H9 (cell line): ENCODE measurements at regions not wholly inside any gene's neighbourhood (a gene's known extent, or its start where the extent isn't known, plus 50 kb on each side); places are given as distances from the start of the nearest gene placed in this dataset.

Source experiments
- DNase-seq: peaks from one replicate; pipeline ENCODE4 v3.0.0-alpha.2; 2017
- H2AFZ ChIP-seq: one replicate; pipeline ENCODE4 v1.6.1; 2013; ENCODE audit warnings: mild to moderate bottlenecking, low read length, control low read depth, moderate library complexity
- H2AK5ac ChIP-seq: 2 replicates; pipeline ENCODE4 v1.6.1; 2013; ENCODE audit warnings: low read length, control low read depth, mixed read lengths; ENCODE audit not compliant: insufficient read length
- H2BK120ac ChIP-seq: one replicate; pipeline ENCODE4 v1.6.1; 2013; ENCODE audit warnings: low read depth, mild to moderate bottlenecking, low read length, control low read depth, inconsistent platforms; ENCODE audit not compliant: poor library complexity, severe bottlenecking
- H2BK12ac ChIP-seq: 2 replicates; pipeline ENCODE4 v1.6.1; 2013; ENCODE audit warnings: low read length, control low read depth, mixed read lengths, low read depth; ENCODE audit not compliant: insufficient read length
- H2BK15ac ChIP-seq: 2 replicates; pipeline ENCODE4 v1.6.1; 2013; ENCODE audit warnings: low read depth, low read length, control low read depth
- H2BK20ac ChIP-seq: one replicate; pipeline ENCODE4 v1.6.1; 2013; ENCODE audit warnings: low read depth, mild to moderate bottlenecking, low read length, control low read depth, inconsistent platforms; ENCODE audit not compliant: poor library complexity, severe bottlenecking
- H2BK5ac ChIP-seq: 2 replicates; pipeline ENCODE4 v1.6.1; 2013; ENCODE audit warnings: low read length, control low read depth, mixed read lengths; ENCODE audit not compliant: insufficient read length
- H3K14ac ChIP-seq: 2 replicates; pipeline ENCODE4 v1.6.1; 2013; ENCODE audit warnings: low read length, control low read depth; ENCODE audit not compliant: insufficient read depth
- H3K18ac ChIP-seq: 2 replicates; pipeline ENCODE4 v1.6.1; 2013; ENCODE audit warnings: low read depth, mild to moderate bottlenecking, mixed read lengths, low read length, control low read depth; ENCODE audit not compliant: insufficient read length
- H3K23ac ChIP-seq: 2 replicates; pipeline ENCODE4 v1.6.1; 2013; ENCODE audit warnings: low read length, control low read depth, mixed read lengths, low read depth; ENCODE audit not compliant: insufficient read length
- H3K23me2 ChIP-seq: 2 replicates; pipeline ENCODE4 v1.6.1; 2013; ENCODE audit warnings: low read depth, mild to moderate bottlenecking, mixed read lengths, low read length, control low read depth; ENCODE audit not compliant: insufficient read length, poor library complexity, severe bottlenecking
- H3K27ac ChIP-seq: 2 replicates; pipeline ENCODE4 v1.5.1; 2013; ENCODE audit warnings: low read length, control low read depth, mixed read lengths, low read depth; ENCODE audit not compliant: insufficient read length
- H3K27me3 ChIP-seq: 2 replicates; pipeline ENCODE4 v1.6.1; 2013; ENCODE audit warnings: low read length, control low read depth, inconsistent platforms; ENCODE audit not compliant: insufficient read depth
- H3K4ac ChIP-seq: 2 replicates; pipeline ENCODE4 v1.6.1; 2013; ENCODE audit warnings: low read depth, mild to moderate bottlenecking, control low read depth, inconsistent platforms, low read length, moderate library complexity
- H3K4me1 ChIP-seq: 2 replicates; pipeline ENCODE4 v1.6.1; 2013; ENCODE audit warnings: low read length, control low read depth, inconsistent platforms; ENCODE audit not compliant: insufficient read depth
- H3K4me2 ChIP-seq: 2 replicates; pipeline ENCODE4 v1.6.1; 2013; ENCODE audit warnings: low read length, control low read depth, mixed read lengths; ENCODE audit not compliant: insufficient read length, insufficient read depth
- H3K56ac ChIP-seq: 2 replicates; pipeline ENCODE4 v1.6.1; 2013; ENCODE audit warnings: low read depth, mild to moderate bottlenecking, mixed read lengths, low read length, control low read depth; ENCODE audit not compliant: insufficient read length
- H3K79me1 ChIP-seq: 2 replicates; pipeline ENCODE4 v1.6.1; 2013; ENCODE audit warnings: low read depth, mild to moderate bottlenecking, moderate library complexity, low read length, control low read depth, inconsistent platforms; ENCODE audit not compliant: insufficient read depth, poor library complexity, severe bottlenecking
- H3K79me2 ChIP-seq: 2 replicates; pipeline ENCODE4 v1.6.1; 2013; ENCODE audit warnings: low read length, control low read depth, inconsistent platforms; ENCODE audit not compliant: insufficient read depth
- H3K9ac ChIP-seq: 2 replicates; pipeline ENCODE4 v1.6.1; 2013; ENCODE audit warnings: low read length, control low read depth, mixed read lengths; ENCODE audit not compliant: insufficient read length; ENCODE audit errors: extremely low read depth
- H3K9me3 ChIP-seq: one replicate; pipeline ENCODE4 v1.6.1; 2013; ENCODE audit warnings: low read depth, low read length, inconsistent platforms; ENCODE audit not compliant: control insufficient read depth
- H3T11ph ChIP-seq: one replicate; pipeline ENCODE4 v1.6.1; 2013; ENCODE audit warnings: mild to moderate bottlenecking, low read length, control low read depth, inconsistent platforms
- H4K20me1 ChIP-seq: one replicate; pipeline ENCODE4 v1.6.1; 2013; ENCODE audit not compliant: control insufficient read depth, insufficient read length, insufficient read depth
- H4K5ac ChIP-seq: 2 replicates; pipeline ENCODE4 v1.6.1; 2013; ENCODE audit warnings: low read depth, mild to moderate bottlenecking, mixed read lengths, low read length, control low read depth; ENCODE audit not compliant: insufficient read length
- H4K8ac ChIP-seq: replicated peaks from 2 replicates; pipeline ENCODE4 v1.6.1; 2013; ENCODE audit warnings: low read length, control low read depth, mixed read lengths, low read depth; ENCODE audit not compliant: insufficient read length
- H4K91ac ChIP-seq: 2 replicates; pipeline ENCODE4 v1.6.1; 2013; ENCODE audit warnings: low read depth, mild to moderate bottlenecking, moderate library complexity, mixed read lengths, low read length, control low read depth; ENCODE audit not compliant: insufficient read length
- H3K27ac Mint-ChIP-seq, 3 experiments: 2 replicates in 2 of 3; 3 replicates in 1 of 3; pipeline ENCODE4 v1.8.0; 2020 to 2021; ENCODE audit warnings: mixed read lengths in 3 of 3, mild to moderate bottlenecking in 1 of 3, moderate library complexity in 1 of 3
- H3K27me3 Mint-ChIP-seq: 2 replicates; pipeline ENCODE4 v1.8.0; 2021; ENCODE audit warnings: low read depth, mild to moderate bottlenecking, moderate library complexity, mixed read lengths
- H3K36me3 Mint-ChIP-seq, 3 experiments: 2 replicates in 2 of 3; 3 replicates in 1 of 3; pipeline ENCODE4 v1.8.0; 2020 to 2021; ENCODE audit warnings: low read depth in 3 of 3, mixed read lengths in 3 of 3; ENCODE audit not compliant: insufficient read depth in 1 of 3
- H3K4me1 Mint-ChIP-seq, 2 experiments: 2 replicates each; pipeline ENCODE4 v1.8.0; 2020; ENCODE audit warnings: mixed read lengths in 2 of 2
- H3K4me3 Mint-ChIP-seq, 2 experiments: 2 replicates in 1 of 2; 3 replicates in 1 of 2; pipeline ENCODE4 v1.8.0; 2020 to 2021; ENCODE audit warnings: mild to moderate bottlenecking in 2 of 2, mixed read lengths in 2 of 2, moderate library complexity in 1 of 2
- H3K9me3 Mint-ChIP-seq, 2 experiments: 2 replicates in 1 of 2; 3 replicates in 1 of 2; pipeline ENCODE4 v1.8.0; 2020; ENCODE audit warnings: mild to moderate bottlenecking in 2 of 2, mixed read lengths in 2 of 2, moderate library complexity in 1 of 2
- WGBS: extraction: QIAGEN DNeasy Blood & Tissue Kit; methylation state at CpG from one replicate; pipeline ENCODE4 v1.1.7; 2013; ENCODE audit warnings: missing lambda C conversion rate, low lambda C conversion rate, mixed read lengths; ENCODE audit not compliant: insufficient read length; ENCODE audit errors: extremely low coverage; 5-methylcytosine and 5-hydroxymethylcytosine counted together
- TF ChIP-seq, protein P1 (sequence below): fragments of 200-600 bp; sonication (generic); conservative IDR thresholded peaks from 3 replicates; pipeline ENCODE4 v1.8.0; 2021; ENCODE audit warnings: antibody characterized with exemption, mild to moderate bottlenecking

DNA sequence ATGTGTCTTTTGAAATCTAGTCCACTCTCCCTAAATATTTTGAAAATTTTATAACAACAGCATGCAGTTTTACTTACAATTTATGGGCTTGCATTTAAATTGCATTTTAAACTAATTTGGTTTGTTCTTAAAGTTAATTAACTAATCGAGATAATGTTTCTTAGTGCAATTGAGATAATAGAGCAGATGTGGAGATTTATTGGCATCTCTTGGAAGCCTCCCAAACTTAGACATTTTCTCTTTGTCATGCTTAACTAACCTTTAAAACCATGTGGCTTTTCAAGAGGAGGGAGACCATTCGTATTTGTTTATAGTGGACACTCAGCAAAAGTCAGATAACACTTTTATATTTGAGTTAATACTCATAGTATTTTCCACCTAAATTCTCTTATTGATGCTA, 887.0 kb upstream of the CELF2 start:
- no peak overlapping the region for H2AFZ ChIP-seq
- H2BK5ac ChIP-seq: no peak overlapping the region
- no peaks in the 10 kb centered on the region for H4K20me1 ChIP-seq
- no peak overlapping the region for H2BK20ac ChIP-seq
- H3K4me1 ChIP-seq: no peaks in the 10 kb centered on the region
- H3K9me3 ChIP-seq: no peaks in the 10 kb centered on the region
- no peak overlapping the region for H3K9ac ChIP-seq
- no peaks in the 10 kb centered on the region for H3K27me3 ChIP-seq
- no peak overlapping the region for H4K91ac ChIP-seq
- H3K79me2 ChIP-seq: no peaks in the 10 kb centered on the region
- Mint-ChIP-seq H3K27ac (no peak overlapping the region), H3K36me3 (peaks cover 0 to 5% (median 0%) of the 10 kb centered on the region in 3 experiments; a peak in 4 of 7 replicates), H3K27me3 (no peaks in the 10 kb centered on the region), H3K9me3 (peaks cover 3 to 5% of the 10 kb centered on the region in 2 experiments; a peak in 3 of 5 replicates), H3K4me3 (no peak overlapping the region), H3K4me1 (no peaks in the 10 kb centered on the region; a peak in 2 of 4 replicates)
- no peak overlapping the region for H3K14ac ChIP-seq
- H2AK5ac ChIP-seq: no peak overlapping the region
- no peak overlapping the region for H2BK15ac ChIP-seq
- no peak overlapping the region for H3K18ac ChIP-seq
- no peak overlapping the region for H3T11ph ChIP-seq
- H2BK12ac ChIP-seq: no peak overlapping the region
- DNase-seq: no peak
- no peak overlapping the region for H3K23ac ChIP-seq
- no peak overlapping the region for H3K27ac ChIP-seq
- no CpG with 5 or more reads among the region's 2 CpGs for WGBS
- no peaks in the 10 kb centered on the region for H3K23me2 ChIP-seq
- no peak overlapping the region for H3K4me2 ChIP-seq
- TF ChIP-seq, protein P1, sequence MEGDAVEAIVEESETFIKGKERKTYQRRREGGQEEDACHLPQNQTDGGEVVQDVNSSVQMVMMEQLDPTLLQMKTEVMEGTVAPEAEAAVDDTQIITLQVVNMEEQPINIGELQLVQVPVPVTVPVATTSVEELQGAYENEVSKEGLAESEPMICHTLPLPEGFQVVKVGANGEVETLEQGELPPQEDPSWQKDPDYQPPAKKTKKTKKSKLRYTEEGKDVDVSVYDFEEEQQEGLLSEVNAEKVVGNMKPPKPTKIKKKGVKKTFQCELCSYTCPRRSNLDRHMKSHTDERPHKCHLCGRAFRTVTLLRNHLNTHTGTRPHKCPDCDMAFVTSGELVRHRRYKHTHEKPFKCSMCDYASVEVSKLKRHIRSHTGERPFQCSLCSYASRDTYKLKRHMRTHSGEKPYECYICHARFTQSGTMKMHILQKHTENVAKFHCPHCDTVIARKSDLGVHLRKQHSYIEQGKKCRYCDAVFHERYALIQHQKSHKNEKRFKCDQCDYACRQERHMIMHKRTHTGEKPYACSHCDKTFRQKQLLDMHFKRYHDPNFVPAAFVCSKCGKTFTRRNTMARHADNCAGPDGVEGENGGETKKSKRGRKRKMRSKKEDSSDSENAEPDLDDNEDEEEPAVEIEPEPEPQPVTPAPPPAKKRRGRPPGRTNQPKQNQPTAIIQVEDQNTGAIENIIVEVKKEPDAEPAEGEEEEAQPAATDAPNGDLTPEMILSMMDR: no peak
- no peak overlapping the region for H3K4ac ChIP-seq
- no peak overlapping the region for H4K5ac ChIP-seq
- H3K79me1 ChIP-seq: no peaks in the 10 kb centered on the region
- H2BK120ac ChIP-seq: no peak overlapping the region
- H3K56ac ChIP-seq: no peak overlapping the region
- H4K8ac ChIP-seq: no peak overlapping the region
